ENCODE measurements at regions not wholly inside any gene's neighbourhood (a gene's known extent, or its start where the extent isn't known, plus 50 kb on each side); places are given as distances from the start of the nearest gene placed in this dataset.

GRCh38 chr7:88452646-88453045 lies 146.0 kb upstream of the STEAP4 start (continued):
- TF ChIP-seq CTCF (IDR thresholded peaks at IDR 0.05; ENCODE audit: control extremely low read depth in 1 of 3, insufficient read depth in 1 of 3, low read depth in 1 of 3, low read length in 3 of 3): no peak
